Neural progenitor cell (in vitro differentiated cells): ENCODE measurements at regions not wholly inside any gene's neighbourhood (a gene's known extent, or its start where the extent isn't known, plus 50 kb on each side); places are given as distances from the start of the nearest gene placed in this dataset.

ENCODE experiments used
- DNase-seq: peaks from one replicate; pipeline ENCODE4 v3.0.0-alpha.2; 2016; ENCODE audit warnings: low spot score
- H2AFZ ChIP-seq: fragments of 200-600 bp; sonication (generic); replicated peaks from 2 replicates; pipeline ENCODE4 v1.6.1; 2016; ENCODE audit warnings: antibody characterized with exemption
- H3F3A ChIP-seq: fragments of 200-600 bp; sonication (generic); 2 replicates; pipeline ENCODE4 v1.6.1; 2016; ENCODE audit warnings: antibody characterized with exemption, low read depth
- H3K27ac ChIP-seq: fragments of 200-600 bp; sonication (generic); 2 replicates; pipeline ENCODE4 v1.5.1; 2016; ENCODE audit warnings: mild to moderate bottlenecking
- H3K27me3 ChIP-seq: fragments of 200-600 bp; sonication (generic); 2 replicates; pipeline ENCODE4 v1.6.1; 2016; ENCODE audit warnings: mild to moderate bottlenecking, moderate library complexity
- H3K36me3 ChIP-seq: fragments of 200-600 bp; sonication (generic); 2 replicates; pipeline ENCODE4 v1.5.1; 2016
- H3K4me1 ChIP-seq: fragments of 200-600 bp; sonication (generic); 2 replicates; pipeline ENCODE4 v1.6.1; 2016; ENCODE audit warnings: mixed run types
- H3K4me2 ChIP-seq: fragments of 200-600 bp; sonication (generic); 2 replicates; pipeline ENCODE4 v1.6.1; 2016
- H3K4me3 ChIP-seq: fragments of 200-600 bp; sonication (generic); 2 replicates; pipeline ENCODE4 v1.5.1; 2016
- H3K79me2 ChIP-seq: fragments of 200-600 bp; sonication (generic); 2 replicates; pipeline ENCODE4 v1.6.1; 2016; ENCODE audit warnings: low read depth
- H3K9ac ChIP-seq: fragments of 200-600 bp; sonication (generic); 2 replicates; pipeline ENCODE4 v1.6.1; 2016
- H3K9me3 ChIP-seq: fragments of 200-600 bp; sonication (generic); 2 replicates; pipeline ENCODE4 v1.5.1; 2016; ENCODE audit warnings: low read depth
- H4K20me1 ChIP-seq: fragments of 200-600 bp; sonication (generic); 2 replicates; pipeline ENCODE4 v1.6.1; 2016; ENCODE audit warnings: low read depth
- H3K27ac Mint-ChIP-seq: 3 replicates; pipeline ENCODE4 v1.8.0; 2021; ENCODE audit warnings: mixed read lengths
- H3K27me3 Mint-ChIP-seq: 2 replicates; pipeline ENCODE4 v1.8.0; 2022; ENCODE audit warnings: low read depth, mild to moderate bottlenecking, inconsistent platforms, moderate library complexity, mixed read lengths; ENCODE audit not compliant: insufficient read depth
- H3K36me3 Mint-ChIP-seq: 3 replicates; pipeline ENCODE4 v1.8.0; 2021; ENCODE audit warnings: mixed read lengths
- H3K4me1 Mint-ChIP-seq: 3 replicates; pipeline ENCODE4 v1.8.0; 2021; ENCODE audit warnings: mixed read lengths
- H3K4me3 Mint-ChIP-seq: 3 replicates; pipeline ENCODE4 v1.8.0; 2021; ENCODE audit warnings: mild to moderate bottlenecking, moderate library complexity, mixed read lengths
- H3K9me3 Mint-ChIP-seq: 3 replicates; pipeline ENCODE4 v1.8.0; 2020; ENCODE audit warnings: mixed read lengths
- EZH2 ChIP-seq: fragments of 200-600 bp; sonication (generic); IDR thresholded peaks from 2 replicates; pipeline ENCODE4 v1.6.1; 2017; ENCODE audit warnings: antibody characterized with exemption, mild to moderate bottlenecking, moderate library complexity
- EZH2phosphoT487 ChIP-seq: fragments of 200-600 bp; sonication (generic); IDR thresholded peaks from 2 replicates; pipeline ENCODE4 v1.6.1; 2017; ENCODE audit warnings: antibody characterized with exemption
- TF ChIP-seq, protein P1 (sequence below): fragments of 200-600 bp; sonication (generic); IDR thresholded peaks from 2 replicates; pipeline ENCODE4 v1.5.1; 2017; ENCODE audit warnings: antibody characterized with exemption, mild to moderate bottlenecking

- Histone ChIP-seq H3K79me2 (no peaks in the 10 kb centered on the region), H3K9ac (no peak overlapping the region), H3K4me2 (no peak overlapping the region), H3K27me3 (no peaks in the 10 kb centered on the region), H3K4me1 (peaks cover 12% of the 10 kb centered on the region), H2AFZ (no peak overlapping the region), H3K27ac (no peak overlapping the region), H3K4me3 (no peak overlapping the region), H3F3A (no peaks in the 10 kb centered on the region), H4K20me1 (no peaks in the 10 kb centered on the region), H3K9me3 (no peaks in the 10 kb centered on the region), H3K36me3 (no peaks in the 10 kb centered on the region)
- Mint-ChIP-seq H3K9me3 (no peaks in the 10 kb centered on the region), H3K27me3 (peaks cover 15% of the 10 kb centered on the region), H3K4me1 (peaks cover 28% of the 10 kb centered on the region), H3K27ac (no peak overlapping the region), H3K4me3 (no peak overlapping the region), H3K36me3 (no peaks in the 10 kb centered on the region)
- TF ChIP-seq EZH2 = no peak
- no peak for TF ChIP-seq EZH2phosphoT487
- TF ChIP-seq, protein P1, sequence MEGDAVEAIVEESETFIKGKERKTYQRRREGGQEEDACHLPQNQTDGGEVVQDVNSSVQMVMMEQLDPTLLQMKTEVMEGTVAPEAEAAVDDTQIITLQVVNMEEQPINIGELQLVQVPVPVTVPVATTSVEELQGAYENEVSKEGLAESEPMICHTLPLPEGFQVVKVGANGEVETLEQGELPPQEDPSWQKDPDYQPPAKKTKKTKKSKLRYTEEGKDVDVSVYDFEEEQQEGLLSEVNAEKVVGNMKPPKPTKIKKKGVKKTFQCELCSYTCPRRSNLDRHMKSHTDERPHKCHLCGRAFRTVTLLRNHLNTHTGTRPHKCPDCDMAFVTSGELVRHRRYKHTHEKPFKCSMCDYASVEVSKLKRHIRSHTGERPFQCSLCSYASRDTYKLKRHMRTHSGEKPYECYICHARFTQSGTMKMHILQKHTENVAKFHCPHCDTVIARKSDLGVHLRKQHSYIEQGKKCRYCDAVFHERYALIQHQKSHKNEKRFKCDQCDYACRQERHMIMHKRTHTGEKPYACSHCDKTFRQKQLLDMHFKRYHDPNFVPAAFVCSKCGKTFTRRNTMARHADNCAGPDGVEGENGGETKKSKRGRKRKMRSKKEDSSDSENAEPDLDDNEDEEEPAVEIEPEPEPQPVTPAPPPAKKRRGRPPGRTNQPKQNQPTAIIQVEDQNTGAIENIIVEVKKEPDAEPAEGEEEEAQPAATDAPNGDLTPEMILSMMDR = no peak
- no peak for DNase-seq
These were observed 265.3 kb upstream of the HABP2 start for GRCh38 chr10:113287592-113287991.

GRCh38 chr10:113290137-113290536, 262.7 kb upstream of the HABP2 start:
- Histone ChIP-seq H3K9me3 (no peaks in the 10 kb centered on the region), H3K4me2 (no peak overlapping the region), H3K4me3 (no peak overlapping the region), H3K79me2 (no peaks in the 10 kb centered on the region), H3K27ac (no peak overlapping the region), H2AFZ (no peak overlapping the region), H3F3A (no peaks in the 10 kb centered on the region), H3K36me3 (no peaks in the 10 kb centered on the region), H4K20me1 (no peaks in the 10 kb centered on the region), H3K27me3 (no peaks in the 10 kb centered on the region), H3K4me1 (peaks cover 12% of the 10 kb centered on the region), H3K9ac (no peak overlapping the region)
- H3K4me3 Mint-ChIP-seq = no peak overlapping the region
- no peak for DNase-seq
- H3K36me3 Mint-ChIP-seq = no peaks in the 10 kb centered on the region
- H3K9me3 Mint-ChIP-seq = no peaks in the 10 kb centered on the region
- H3K4me1 Mint-ChIP-seq = peaks cover 28% of the 10 kb centered on the region
- TF ChIP-seq EZH2phosphoT487 (no peak), EZH2 (no peak)
- TF ChIP-seq, protein P1 = no peak
- H3K27ac Mint-ChIP-seq = no peak overlapping the region
- H3K27me3 Mint-ChIP-seq = peaks cover 13% of the 10 kb centered on the region

GRCh38 chr10:113291413-113291812, 261.4 kb upstream of the HABP2 start:
- no peaks in the 10 kb centered on the region for H3K9me3 Mint-ChIP-seq

More at GRCh38 chr10:113291413-113291812, 261.4 kb upstream of the HABP2 start:
- no peak overlapping the region for H3K27ac Mint-ChIP-seq
- H3K4me3 Mint-ChIP-seq = no peak overlapping the region
- Histone ChIP-seq H3K36me3 (no peaks in the 10 kb centered on the region), H3K79me2 (no peaks in the 10 kb centered on the region), H2AFZ (no peak overlapping the region), H3K4me1 (peaks cover 12% of the 10 kb centered on the region), H3K9ac (no peak overlapping the region), H3K27me3 (no peaks in the 10 kb centered on the region), H3K4me2 (no peak overlapping the region), H3K4me3 (no peak overlapping the region), H3K9me3 (no peaks in the 10 kb centered on the region), H4K20me1 (no peaks in the 10 kb centered on the region), H3F3A (no peaks in the 10 kb centered on the region), H3K27ac (no peak overlapping the region)
- H3K36me3 Mint-ChIP-seq = no peaks in the 10 kb centered on the region
- TF ChIP-seq, protein P1 = no peak
- TF ChIP-seq EZH2 (no peak), EZH2phosphoT487 (no peak)
- H3K27me3 Mint-ChIP-seq = peaks cover 10% of the 10 kb centered on the region
- H3K4me1 Mint-ChIP-seq = peaks cover 19% of the 10 kb centered on the region
- no peak for DNase-seq
